GM23248 (cell line): ENCODE measurements at regions not wholly inside any gene's neighbourhood (a gene's known extent, or its start where the extent isn't known, plus 50 kb on each side); places are given as distances from the start of the nearest gene placed in this dataset.

ENCODE experiments used
- EZH2 ChIP-seq: fragments of 200-600 bp; sonication (generic); IDR thresholded peaks from 2 replicates; pipeline ENCODE4 v1.6.1; 2018; ENCODE audit warnings: antibody characterized with exemption, mild to moderate bottlenecking; ENCODE audit not compliant: insufficient read depth, poor library complexity, severe bottlenecking
- EZH2phosphoT487 ChIP-seq: fragments of 200-600 bp; sonication (generic); IDR thresholded peaks from 2 replicates; pipeline ENCODE4 v1.6.1; 2018; ENCODE audit warnings: antibody characterized with exemption, moderate library complexity, mild to moderate bottlenecking, low read depth; ENCODE audit not compliant: insufficient read depth

- TF ChIP-seq EZH2 = no peak
- TF ChIP-seq EZH2phosphoT487 = no peak
Measured at GRCh38 chr1:177884479-177885021, 85.3 kb downstream of the SEC16B start.
